ENCODE measurements at regions not wholly inside any gene's neighbourhood (a gene's known extent, or its start where the extent isn't known, plus 50 kb on each side); places are given as distances from the start of the nearest gene placed in this dataset.
"Not testable (repeated sequence)": the region's sequence is repeated elsewhere in the genome, so short reads cannot be mapped to it uniquely, and the experiment has no call there.

GRCh38 chr1:233724131-233724631, 110.3 kb downstream of the KCNK1 start:
- TF ChIP-seq CTCF (IDR thresholded peaks at IDR 0.05); ZFX (IDR thresholded peaks at IDR 0.05; ENCODE audit: borderline replicate concordance): not testable (repeated sequence)

All from 22Rv1 (cell line).